GM23338 (cell line): ENCODE measurements at regions not wholly inside any gene's neighbourhood (a gene's known extent, or its start where the extent isn't known, plus 50 kb on each side); places are given as distances from the start of the nearest gene placed in this dataset.

Experiments
- ATAC-seq: fragments of 200-7000 bp; cut with Tn5 transposase; 3 replicates; pipeline ENCODE4 v1.9.1; 2020
- DNase-seq: peaks from one replicate; pipeline ENCODE4 v3.0.0-alpha.2; 2015; ENCODE audit warnings: low spot score
- H2AFZ ChIP-seq: fragments of 200-600 bp; sonication (generic); 2 replicates; pipeline ENCODE4 v1.8.0; 2016; ENCODE audit warnings: antibody characterized with exemption, mild to moderate bottlenecking, moderate library complexity
- H3F3A ChIP-seq: fragments of 200-600 bp; sonication (generic); replicated peaks from 2 replicates; pipeline ENCODE4 v1.8.0; 2017; ENCODE audit warnings: antibody characterized with exemption, mixed run types, low read depth
- H3K27ac ChIP-seq: fragments of 200-600 bp; sonication (generic); 2 replicates; pipeline ENCODE4 v1.6.1; 2016; ENCODE audit warnings: low read depth
- H3K27me3 ChIP-seq: fragments of 200-600 bp; sonication (generic); 2 replicates; pipeline ENCODE4 v1.8.0; 2016; ENCODE audit warnings: mild to moderate bottlenecking, mixed run types, moderate library complexity; ENCODE audit not compliant: insufficient read depth
- H3K36me3 ChIP-seq: fragments of 200-600 bp; sonication (generic); 2 replicates; pipeline ENCODE4 v1.8.0; 2016; ENCODE audit warnings: mild to moderate bottlenecking; ENCODE audit not compliant: insufficient read depth
- H3K4me1 ChIP-seq: fragments of 200-600 bp; sonication (generic); 2 replicates; pipeline ENCODE4 v1.8.0; 2016; ENCODE audit warnings: mild to moderate bottlenecking, moderate library complexity; ENCODE audit not compliant: insufficient read depth
- H3K4me2 ChIP-seq: fragments of 200-600 bp; sonication (generic); 2 replicates; pipeline ENCODE4 v1.7.1; 2017; ENCODE audit warnings: mixed run types
- H3K4me3 ChIP-seq: fragments of 200-600 bp; sonication (generic); 2 replicates; pipeline ENCODE4 v1.6.1; 2016; ENCODE audit warnings: mixed run types
- H3K79me2 ChIP-seq: fragments of 200-600 bp; sonication (generic); replicated peaks from 2 replicates; pipeline ENCODE4 v1.8.0; 2017; ENCODE audit warnings: mild to moderate bottlenecking; ENCODE audit not compliant: insufficient read depth
- H3K9me2 ChIP-seq: fragments of 200-600 bp; sonication (generic); 2 replicates; pipeline ENCODE4 v1.8.0; 2017; ENCODE audit not compliant: insufficient read depth
- H4K20me1 ChIP-seq: fragments of 200-600 bp; sonication (generic); replicated peaks from 2 replicates; pipeline ENCODE4 v1.8.0; 2017; ENCODE audit warnings: mild to moderate bottlenecking; ENCODE audit not compliant: insufficient read depth
- H3K27ac Mint-ChIP-seq: 2 replicates; pipeline ENCODE4 v1.8.0; 2020; ENCODE audit warnings: inconsistent platforms, mild to moderate bottlenecking, moderate library complexity, mixed read lengths
- H3K27me3 Mint-ChIP-seq: 3 replicates; pipeline ENCODE4 v1.8.0; 2022; ENCODE audit warnings: low read depth, mild to moderate bottlenecking, moderate library complexity, mixed read lengths, inconsistent platforms; ENCODE audit not compliant: insufficient read depth, poor library complexity
- H3K36me3 Mint-ChIP-seq: 3 replicates; pipeline ENCODE4 v1.8.0; 2021; ENCODE audit warnings: low read depth, mild to moderate bottlenecking, inconsistent platforms, moderate library complexity, mixed read lengths
- H3K4me1 Mint-ChIP-seq: 3 replicates; pipeline ENCODE4 v1.8.0; 2020; ENCODE audit warnings: mild to moderate bottlenecking, inconsistent platforms, mixed read lengths
- H3K4me3 Mint-ChIP-seq: 3 replicates; pipeline ENCODE4 v1.8.0; 2021; ENCODE audit warnings: moderate library complexity, mild to moderate bottlenecking, inconsistent platforms, mixed read lengths
- H3K9me3 Mint-ChIP-seq: 3 replicates; pipeline ENCODE4 v1.8.0; 2020; ENCODE audit warnings: moderate library complexity, mild to moderate bottlenecking, inconsistent platforms, mixed read lengths
- CREB1 ChIP-seq: fragments of 250-450 bp; sonication (Bioruptor Pico); IDR thresholded peaks from 2 replicates; pipeline ENCODE4 v1.5.0; 2020; ENCODE audit warnings: low read depth, mild to moderate bottlenecking, moderate library complexity
- EZH2 ChIP-seq: fragments of 200-600 bp; sonication (generic); IDR thresholded peaks from one replicate; pipeline ENCODE4 v1.8.0; 2017; ENCODE audit warnings: antibody characterized with exemption, mild to moderate bottlenecking, low read depth; ENCODE audit not compliant: unreplicated experiment
- EZH2phosphoT487 ChIP-seq: fragments of 200-600 bp; sonication (generic); IDR thresholded peaks from one replicate; pipeline ENCODE4 v1.8.1; 2018; ENCODE audit warnings: antibody characterized with exemption; ENCODE audit not compliant: unreplicated experiment
- JUNB ChIP-seq: IDR thresholded peaks from one replicate; pipeline ENCODE4 v1.6.1; 2016; ENCODE audit warnings: antibody characterized with exemption; ENCODE audit not compliant: unreplicated experiment
- NANOG ChIP-seq: IDR thresholded peaks from 2 replicates; pipeline ENCODE4 v1.6.1; 2016; ENCODE audit warnings: antibody characterized with exemption, borderline replicate concordance
- POLR2AphosphoS5 ChIP-seq: IDR thresholded peaks from 2 replicates; pipeline ENCODE4 v1.6.1; 2016; ENCODE audit warnings: antibody characterized with exemption, low read depth
- STAT1 ChIP-seq: IDR thresholded peaks from one replicate; pipeline ENCODE4 v1.6.1; 2016; ENCODE audit warnings: antibody characterized with exemption; ENCODE audit not compliant: unreplicated experiment
- ZNF114 ChIP-seq: fragments of 250-450 bp; sonication (Bioruptor Pico); IDR thresholded peaks from 2 replicates; pipeline ENCODE4 v1.5.0; 2020; ENCODE audit warnings: mild to moderate bottlenecking, moderate library complexity
- ZNF331 ChIP-seq: fragments of 250-450 bp; sonication (Bioruptor Pico); IDR thresholded peaks from 2 replicates; pipeline ENCODE4 v1.5.0; 2020; ENCODE audit warnings: low read depth, mild to moderate bottlenecking, moderate library complexity
- TF ChIP-seq, protein P1 (sequence below): IDR thresholded peaks from 2 replicates; pipeline ENCODE4 v1.6.1; 2016; ENCODE audit warnings: antibody characterized with exemption
- TF ChIP-seq, protein P2 (sequence below), 2 experiments: fragments of 200-600 bp in 1 of 2; sonication (generic) in 1 of 2; conservative IDR thresholded peaks; 2 replicates each; pipeline versions ENCODE4 v1.5.1 to v1.6.1; 2016 to 2017; ENCODE audit warnings: antibody characterized with exemption in 2 of 2, low read depth in 2 of 2, mild to moderate bottlenecking in 2 of 2, moderate library complexity in 1 of 2
- TF ChIP-seq, protein P3 (sequence below): fragments of 250-450 bp; sonication (Bioruptor Pico); IDR thresholded peaks from 2 replicates; pipeline ENCODE4 v1.5.0; 2020; ENCODE audit warnings: mild to moderate bottlenecking, moderate library complexity
- TF ChIP-seq, protein P4 (sequence below): IDR thresholded peaks from one replicate; pipeline ENCODE4 v1.6.1; 2018; ENCODE audit warnings: antibody characterized with exemption; ENCODE audit not compliant: unreplicated experiment

DNA sequence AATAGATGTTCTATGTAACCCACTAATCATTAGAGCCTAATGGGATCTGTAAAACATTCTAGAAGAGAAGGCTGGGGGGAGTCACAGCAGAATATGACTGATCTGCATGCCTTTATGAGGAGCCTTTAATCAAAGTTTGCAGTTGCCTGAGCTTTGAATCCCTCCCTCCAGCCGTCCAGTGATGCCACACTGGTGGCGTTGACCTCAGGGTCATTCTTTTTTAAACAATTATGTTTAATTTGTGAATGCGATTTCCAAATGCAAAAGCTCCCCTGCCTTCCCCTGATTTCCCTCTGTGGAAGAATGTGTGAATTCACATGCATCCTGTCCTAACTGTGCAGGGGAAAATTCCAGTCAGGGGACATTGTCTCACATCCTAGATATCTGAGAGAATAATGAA lies 199.7 kb upstream of the GPR101 start:
- ATAC-seq: no peak
- peaks cover 33% of the 10 kb centered on the region for H3K4me1 Mint-ChIP-seq
- no peak overlapping the region for H3K27ac Mint-ChIP-seq

More for the DNA sequence above, 199.7 kb upstream of the GPR101 start:
- Histone ChIP-seq H3K79me2 (no peaks in the 10 kb centered on the region), H2AFZ (no peak overlapping the region), H3K9me2 (no peaks in the 10 kb centered on the region), H3K4me2 (no peak overlapping the region), H4K20me1 (no peaks in the 10 kb centered on the region), H3F3A (no peaks in the 10 kb centered on the region), H3K4me1 (peaks cover 23% of the 10 kb centered on the region), H3K4me3 (no peak overlapping the region), H3K27me3 (no peaks in the 10 kb centered on the region), H3K36me3 (no peaks in the 10 kb centered on the region), H3K27ac (no peak overlapping the region)
- no peaks in the 10 kb centered on the region for H3K27me3 Mint-ChIP-seq
- TF ChIP-seq, protein P1, sequence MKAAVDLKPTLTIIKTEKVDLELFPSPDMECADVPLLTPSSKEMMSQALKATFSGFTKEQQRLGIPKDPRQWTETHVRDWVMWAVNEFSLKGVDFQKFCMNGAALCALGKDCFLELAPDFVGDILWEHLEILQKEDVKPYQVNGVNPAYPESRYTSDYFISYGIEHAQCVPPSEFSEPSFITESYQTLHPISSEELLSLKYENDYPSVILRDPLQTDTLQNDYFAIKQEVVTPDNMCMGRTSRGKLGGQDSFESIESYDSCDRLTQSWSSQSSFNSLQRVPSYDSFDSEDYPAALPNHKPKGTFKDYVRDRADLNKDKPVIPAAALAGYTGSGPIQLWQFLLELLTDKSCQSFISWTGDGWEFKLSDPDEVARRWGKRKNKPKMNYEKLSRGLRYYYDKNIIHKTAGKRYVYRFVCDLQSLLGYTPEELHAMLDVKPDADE: no peak
- TF ChIP-seq CREB1 (CRISPR knock-in tag) (no peak), STAT1 (no peak), EZH2phosphoT487 (no peak), EZH2 (no peak), JUNB (no peak), ZNF114 (CRISPR knock-in tag) (no peak), NANOG (no peak), ZNF331 (CRISPR knock-in tag) (no peak), POLR2AphosphoS5 (no peak)
- TF ChIP-seq, protein P2, sequence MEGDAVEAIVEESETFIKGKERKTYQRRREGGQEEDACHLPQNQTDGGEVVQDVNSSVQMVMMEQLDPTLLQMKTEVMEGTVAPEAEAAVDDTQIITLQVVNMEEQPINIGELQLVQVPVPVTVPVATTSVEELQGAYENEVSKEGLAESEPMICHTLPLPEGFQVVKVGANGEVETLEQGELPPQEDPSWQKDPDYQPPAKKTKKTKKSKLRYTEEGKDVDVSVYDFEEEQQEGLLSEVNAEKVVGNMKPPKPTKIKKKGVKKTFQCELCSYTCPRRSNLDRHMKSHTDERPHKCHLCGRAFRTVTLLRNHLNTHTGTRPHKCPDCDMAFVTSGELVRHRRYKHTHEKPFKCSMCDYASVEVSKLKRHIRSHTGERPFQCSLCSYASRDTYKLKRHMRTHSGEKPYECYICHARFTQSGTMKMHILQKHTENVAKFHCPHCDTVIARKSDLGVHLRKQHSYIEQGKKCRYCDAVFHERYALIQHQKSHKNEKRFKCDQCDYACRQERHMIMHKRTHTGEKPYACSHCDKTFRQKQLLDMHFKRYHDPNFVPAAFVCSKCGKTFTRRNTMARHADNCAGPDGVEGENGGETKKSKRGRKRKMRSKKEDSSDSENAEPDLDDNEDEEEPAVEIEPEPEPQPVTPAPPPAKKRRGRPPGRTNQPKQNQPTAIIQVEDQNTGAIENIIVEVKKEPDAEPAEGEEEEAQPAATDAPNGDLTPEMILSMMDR (conservative IDR thresholded peaks at IDR 0.05; ENCODE audit: low read depth in 2 of 2): no peak
- TF ChIP-seq, protein P3, sequence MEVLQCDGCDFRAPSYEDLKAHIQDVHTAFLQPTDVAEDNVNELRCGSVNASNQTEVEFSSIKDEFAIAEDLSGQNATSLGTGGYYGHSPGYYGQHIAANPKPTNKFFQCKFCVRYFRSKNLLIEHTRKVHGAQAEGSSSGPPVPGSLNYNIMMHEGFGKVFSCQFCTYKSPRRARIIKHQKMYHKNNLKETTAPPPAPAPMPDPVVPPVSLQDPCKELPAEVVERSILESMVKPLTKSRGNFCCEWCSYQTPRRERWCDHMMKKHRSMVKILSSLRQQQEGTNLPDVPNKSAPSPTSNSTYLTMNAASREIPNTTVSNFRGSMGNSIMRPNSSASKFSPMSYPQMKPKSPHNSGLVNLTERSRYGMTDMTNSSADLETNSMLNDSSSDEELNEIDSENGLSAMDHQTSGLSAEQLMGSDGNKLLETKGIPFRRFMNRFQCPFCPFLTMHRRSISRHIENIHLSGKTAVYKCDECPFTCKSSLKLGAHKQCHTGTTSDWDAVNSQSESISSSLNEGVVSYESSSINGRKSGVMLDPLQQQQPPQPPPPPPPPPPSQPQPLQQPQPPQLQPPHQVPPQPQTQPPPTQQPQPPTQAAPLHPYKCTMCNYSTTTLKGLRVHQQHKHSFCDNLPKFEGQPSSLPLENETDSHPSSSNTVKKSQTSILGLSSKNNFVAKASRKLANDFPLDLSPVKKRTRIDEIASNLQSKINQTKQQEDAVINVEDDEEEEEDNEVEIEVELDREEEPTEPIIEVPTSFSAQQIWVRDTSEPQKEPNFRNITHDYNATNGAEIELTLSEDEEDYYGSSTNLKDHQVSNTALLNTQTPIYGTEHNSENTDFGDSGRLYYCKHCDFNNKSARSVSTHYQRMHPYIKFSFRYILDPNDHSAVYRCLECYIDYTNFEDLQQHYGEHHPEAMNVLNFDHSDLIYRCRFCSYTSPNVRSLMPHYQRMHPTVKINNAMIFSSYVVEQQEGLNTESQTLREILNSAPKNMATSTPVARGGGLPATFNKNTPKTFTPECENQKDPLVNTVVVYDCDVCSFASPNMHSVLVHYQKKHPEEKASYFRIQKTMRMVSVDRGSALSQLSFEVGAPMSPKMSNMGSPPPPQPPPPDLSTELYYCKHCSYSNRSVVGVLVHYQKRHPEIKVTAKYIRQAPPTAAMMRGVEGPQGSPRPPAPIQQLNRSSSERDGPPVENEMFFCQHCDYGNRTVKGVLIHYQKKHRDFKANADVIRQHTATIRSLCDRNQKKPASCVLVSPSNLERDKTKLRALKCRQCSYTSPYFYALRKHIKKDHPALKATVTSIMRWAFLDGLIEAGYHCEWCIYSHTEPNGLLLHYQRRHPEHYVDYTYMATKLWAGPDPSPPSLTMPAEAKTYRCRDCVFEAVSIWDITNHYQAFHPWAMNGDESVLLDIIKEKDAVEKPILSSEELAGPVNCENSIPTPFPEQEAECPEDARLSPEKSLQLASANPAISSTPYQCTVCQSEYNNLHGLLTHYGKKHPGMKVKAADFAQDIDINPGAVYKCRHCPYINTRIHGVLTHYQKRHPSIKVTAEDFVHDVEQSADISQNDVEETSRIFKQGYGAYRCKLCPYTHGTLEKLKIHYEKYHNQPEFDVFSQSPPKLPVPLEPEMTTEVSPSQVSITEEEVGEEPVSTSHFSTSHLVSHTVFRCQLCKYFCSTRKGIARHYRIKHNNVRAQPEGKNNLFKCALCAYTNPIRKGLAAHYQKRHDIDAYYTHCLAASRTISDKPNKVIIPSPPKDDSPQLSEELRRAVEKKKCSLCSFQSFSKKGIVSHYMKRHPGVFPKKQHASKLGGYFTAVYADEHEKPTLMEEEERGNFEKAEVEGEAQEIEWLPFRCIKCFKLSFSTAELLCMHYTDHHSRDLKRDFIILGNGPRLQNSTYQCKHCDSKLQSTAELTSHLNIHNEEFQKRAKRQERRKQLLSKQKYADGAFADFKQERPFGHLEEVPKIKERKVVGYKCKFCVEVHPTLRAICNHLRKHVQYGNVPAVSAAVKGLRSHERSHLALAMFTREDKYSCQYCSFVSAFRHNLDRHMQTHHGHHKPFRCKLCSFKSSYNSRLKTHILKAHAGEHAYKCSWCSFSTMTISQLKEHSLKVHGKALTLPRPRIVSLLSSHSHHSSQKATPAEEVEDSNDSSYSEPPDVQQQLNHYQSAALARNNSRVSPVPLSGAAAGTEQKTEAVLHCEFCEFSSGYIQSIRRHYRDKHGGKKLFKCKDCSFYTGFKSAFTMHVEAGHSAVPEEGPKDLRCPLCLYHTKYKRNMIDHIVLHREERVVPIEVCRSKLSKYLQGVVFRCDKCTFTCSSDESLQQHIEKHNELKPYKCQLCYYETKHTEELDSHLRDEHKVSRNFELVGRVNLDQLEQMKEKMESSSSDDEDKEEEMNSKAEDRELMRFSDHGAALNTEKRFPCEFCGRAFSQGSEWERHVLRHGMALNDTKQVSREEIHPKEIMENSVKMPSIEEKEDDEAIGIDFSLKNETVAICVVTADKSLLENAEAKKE: no peak
- TF ChIP-seq, protein P4, sequence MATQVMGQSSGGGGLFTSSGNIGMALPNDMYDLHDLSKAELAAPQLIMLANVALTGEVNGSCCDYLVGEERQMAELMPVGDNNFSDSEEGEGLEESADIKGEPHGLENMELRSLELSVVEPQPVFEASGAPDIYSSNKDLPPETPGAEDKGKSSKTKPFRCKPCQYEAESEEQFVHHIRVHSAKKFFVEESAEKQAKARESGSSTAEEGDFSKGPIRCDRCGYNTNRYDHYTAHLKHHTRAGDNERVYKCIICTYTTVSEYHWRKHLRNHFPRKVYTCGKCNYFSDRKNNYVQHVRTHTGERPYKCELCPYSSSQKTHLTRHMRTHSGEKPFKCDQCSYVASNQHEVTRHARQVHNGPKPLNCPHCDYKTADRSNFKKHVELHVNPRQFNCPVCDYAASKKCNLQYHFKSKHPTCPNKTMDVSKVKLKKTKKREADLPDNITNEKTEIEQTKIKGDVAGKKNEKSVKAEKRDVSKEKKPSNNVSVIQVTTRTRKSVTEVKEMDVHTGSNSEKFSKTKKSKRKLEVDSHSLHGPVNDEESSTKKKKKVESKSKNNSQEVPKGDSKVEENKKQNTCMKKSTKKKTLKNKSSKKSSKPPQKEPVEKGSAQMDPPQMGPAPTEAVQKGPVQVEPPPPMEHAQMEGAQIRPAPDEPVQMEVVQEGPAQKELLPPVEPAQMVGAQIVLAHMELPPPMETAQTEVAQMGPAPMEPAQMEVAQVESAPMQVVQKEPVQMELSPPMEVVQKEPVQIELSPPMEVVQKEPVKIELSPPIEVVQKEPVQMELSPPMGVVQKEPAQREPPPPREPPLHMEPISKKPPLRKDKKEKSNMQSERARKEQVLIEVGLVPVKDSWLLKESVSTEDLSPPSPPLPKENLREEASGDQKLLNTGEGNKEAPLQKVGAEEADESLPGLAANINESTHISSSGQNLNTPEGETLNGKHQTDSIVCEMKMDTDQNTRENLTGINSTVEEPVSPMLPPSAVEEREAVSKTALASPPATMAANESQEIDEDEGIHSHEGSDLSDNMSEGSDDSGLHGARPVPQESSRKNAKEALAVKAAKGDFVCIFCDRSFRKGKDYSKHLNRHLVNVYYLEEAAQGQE: no peak
- no peaks in the 10 kb centered on the region for H3K36me3 Mint-ChIP-seq
- H3K4me3 Mint-ChIP-seq: no peak overlapping the region
- H3K9me3 Mint-ChIP-seq: no peaks in the 10 kb centered on the region
- DNase-seq: no peak
